H1 (cell line): ENCODE measurements at regions not wholly inside any gene's neighbourhood (a gene's known extent, or its start where the extent isn't known, plus 50 kb on each side); places are given as distances from the start of the nearest gene placed in this dataset.
"Not testable (repeated sequence)": the region's sequence is repeated elsewhere in the genome, so short reads cannot be mapped to it uniquely, and the experiment has no call there.

Source experiments
- CTCF ChIA-PET: fragments of 300-600 bp; sonication (Branson Sonifier 250); formaldehyde crosslinking; loops from one replicate; lab custom pipeline; 2021; ENCODE audit not compliant: partially characterized antibody; lab: Charles Lee
- POLR2A ChIA-PET: fragments of 300-600 bp; sonication (Branson Sonifier 250); formaldehyde crosslinking; loops from one replicate; lab custom pipeline; 2021; ENCODE audit warnings: inconsistent platforms; ENCODE audit not compliant: partially characterized antibody; lab: Charles Lee
- DNase-seq, 2 experiments: peaks; one replicate each; pipeline versions ENCODE4 v3.0.0 to v3.0.0-alpha.2; 2010 to 2022; ENCODE audit warnings: low spot score in 2 of 2, low read depth in 1 of 2, mixed read lengths in 1 of 2
- FAIRE-seq: peaks from 2 replicates; lab custom pipeline; 2011; peaks lifted over from hg19 to GRCh38; lab: Jason Lieb, UNC
- H2AFZ ChIP-seq: 2 replicates; pipeline ENCODE4 v1.8.1; 2012; ENCODE audit warnings: low read length, inconsistent platforms
- H2AK5ac ChIP-seq: 2 replicates; pipeline ENCODE4 v1.6.1; 2013; ENCODE audit warnings: low read depth, low read length
- H2BK120ac ChIP-seq: replicated peaks from 2 replicates; pipeline ENCODE3; 2013; ENCODE audit warnings: low read depth, low read length, inconsistent platforms
- H2BK12ac ChIP-seq: 2 replicates; pipeline ENCODE4 v1.6.1; 2013; ENCODE audit warnings: low read depth, low read length
- H2BK15ac ChIP-seq: 2 replicates; pipeline ENCODE4 v1.6.1; 2013; ENCODE audit warnings: low read length
- H2BK20ac ChIP-seq: 2 replicates; pipeline ENCODE4 v1.6.1; 2013; ENCODE audit warnings: low read length
- H2BK5ac ChIP-seq: 2 replicates; pipeline ENCODE4 v1.6.1; 2013; ENCODE audit warnings: low read depth, low read length
- H3K14ac ChIP-seq: 2 replicates; pipeline ENCODE4 v1.6.1; 2013; ENCODE audit warnings: inconsistent platforms; ENCODE audit not compliant: insufficient read length
- H3K18ac ChIP-seq: 2 replicates; pipeline ENCODE4 v1.6.1; 2013; ENCODE audit warnings: low read length; ENCODE audit errors: extremely low read depth
- H3K23ac ChIP-seq: 2 replicates; pipeline ENCODE4 v1.6.1; 2013; ENCODE audit warnings: inconsistent platforms; ENCODE audit not compliant: insufficient read length
- H3K23me2 ChIP-seq: 2 replicates; pipeline ENCODE4 v1.6.1; 2013; ENCODE audit warnings: low read depth, low read length
- H3K27ac ChIP-seq: 2 replicates; pipeline ENCODE4 v1.6.1; 2011; ENCODE audit warnings: low read depth, low read length, inconsistent platforms
- H3K27me3 ChIP-seq, 4 experiments: replicated peaks in 1 of 4; 1 replicate in 1 of 4; 2 replicates in 3 of 4; pipeline versions ENCODE4 v1.6.1 to v1.8.1; 2011 to 2013; ENCODE audit warnings: low read length in 3 of 4, mild to moderate bottlenecking in 3 of 4, inconsistent platforms in 2 of 4, mixed read lengths in 2 of 4, moderate library complexity in 1 of 4; ENCODE audit not compliant: control insufficient read depth in 3 of 4, insufficient read depth in 3 of 4; ENCODE audit errors: extremely low read depth in 1 of 4
- H3K36me3 ChIP-seq, 4 experiments: 2 replicates each; pipeline versions ENCODE4 v1.6.1 to v1.8.1; 2011 to 2013; ENCODE audit warnings: mild to moderate bottlenecking in 4 of 4, low read length in 3 of 4, moderate library complexity in 2 of 4, control low read depth in 1 of 4, inconsistent platforms in 1 of 4; ENCODE audit not compliant: insufficient read depth in 4 of 4, control insufficient read depth in 2 of 4
- H3K4ac ChIP-seq: replicated peaks from 2 replicates; pipeline ENCODE3; 2013; ENCODE audit warnings: low read length, low read depth, mixed read lengths, inconsistent platforms; ENCODE audit not compliant: insufficient read length
- H3K4me1 ChIP-seq, 4 experiments: replicated peaks in 1 of 4; 1 replicate in 1 of 4; 2 replicates in 3 of 4; pipeline versions ENCODE4 v1.6.1 to v1.8.1; 2011 to 2013; ENCODE audit warnings: low read length in 3 of 4, inconsistent platforms in 2 of 4, mixed read lengths in 1 of 4; ENCODE audit not compliant: insufficient read depth in 4 of 4, control insufficient read depth in 3 of 4
- H3K4me2 ChIP-seq, 2 experiments: 2 replicates each; pipeline versions ENCODE4 v1.6.1 to v1.8.1; 2011 to 2013; ENCODE audit warnings: low read depth in 2 of 2, low read length in 2 of 2, control low read depth in 1 of 2, inconsistent platforms in 1 of 2, mild to moderate bottlenecking in 1 of 2; ENCODE audit not compliant: insufficient read depth in 1 of 2
- H3K4me3 ChIP-seq, 4 experiments: fragments of 200-600, 300-600 bp in 1 of 4; sonication (generic), shearing (Covaris generic), sonication (Bioruptor Twin) in 1 of 4; 2 replicates each; pipeline versions ENCODE4 v1.5.1 to v1.8.1; 2011 to 2016; ENCODE audit warnings: low read length in 4 of 4, low read depth in 3 of 4, control low read depth in 2 of 4, inconsistent platforms in 2 of 4, mild to moderate bottlenecking in 2 of 4, mixed read lengths in 1 of 4, moderate library complexity in 1 of 4; ENCODE audit not compliant: insufficient read depth in 2 of 4; ENCODE audit errors: extremely low read depth in 1 of 4
- H3K56ac ChIP-seq: replicated peaks from 2 replicates; pipeline ENCODE3; 2013; ENCODE audit warnings: low read depth, mild to moderate bottlenecking, mixed read lengths, low read length, inconsistent platforms; ENCODE audit not compliant: insufficient read length
- H3K79me1 ChIP-seq: 2 replicates; pipeline ENCODE4 v1.6.1; 2013; ENCODE audit warnings: low read depth, low read length, control low read depth
- H3K79me2 ChIP-seq, 2 experiments: 2 replicates each; pipeline versions ENCODE4 v1.6.1 to v1.8.1; 2012 to 2013; ENCODE audit warnings: low read length in 2 of 2, mild to moderate bottlenecking in 2 of 2, inconsistent platforms in 1 of 2; ENCODE audit not compliant: insufficient read depth in 2 of 2, control insufficient read depth in 1 of 2
- H3K9ac ChIP-seq, 4 experiments: replicated peaks in 1 of 4; 1 replicate in 1 of 4; 2 replicates in 3 of 4; pipeline versions ENCODE4 v1.6.1 to v1.8.1; 2011 to 2013; ENCODE audit warnings: low read depth in 3 of 4, low read length in 3 of 4, control low read depth in 2 of 4, mild to moderate bottlenecking in 2 of 4, moderate library complexity in 2 of 4, inconsistent platforms in 1 of 4; ENCODE audit errors: extremely low read depth in 1 of 4
- H3K9me3 ChIP-seq, 2 experiments: 2 replicates each; pipeline versions ENCODE4 v1.6.1 to v1.8.1; 2012 to 2013; ENCODE audit warnings: mild to moderate bottlenecking in 2 of 2, moderate library complexity in 2 of 2, control low read depth in 1 of 2, inconsistent platforms in 1 of 2, low read depth in 1 of 2, low read length in 1 of 2, mixed read lengths in 1 of 2; ENCODE audit not compliant: insufficient read depth in 2 of 2
- H4K20me1 ChIP-seq, 2 experiments: replicated peaks in 1 of 2; 2 replicates each; pipeline versions ENCODE3 to v1.8.1; 2011 to 2013; ENCODE audit warnings: inconsistent platforms in 2 of 2, low read length in 2 of 2, mild to moderate bottlenecking in 1 of 2; ENCODE audit not compliant: insufficient read depth in 2 of 2, control insufficient read depth in 1 of 2
- H4K5ac ChIP-seq: 2 replicates; pipeline ENCODE4 v1.6.1; 2013; ENCODE audit warnings: low read length, low read depth, mixed read lengths, inconsistent platforms; ENCODE audit not compliant: insufficient read length
- H4K8ac ChIP-seq: 2 replicates; pipeline ENCODE4 v1.8.0; 2013; ENCODE audit warnings: mild to moderate bottlenecking, moderate library complexity, low read length, inconsistent platforms; ENCODE audit not compliant: insufficient read depth; ENCODE audit errors: extremely low read depth
- H4K91ac ChIP-seq: replicated peaks from 2 replicates; pipeline ENCODE3; 2013; ENCODE audit warnings: low read length, mixed read lengths, inconsistent platforms; ENCODE audit not compliant: insufficient read length
- WGBS, 2 experiments: shearing (Covaris generic) in 1 of 2; methylation state at CpG; one replicate each; pipeline versions ENCODE4 v1.1.6 to v1.1.7; 2013 to 2015; ENCODE audit warnings: low lambda C conversion rate in 2 of 2, mixed read lengths in 2 of 2, inconsistent platforms in 1 of 2, low coverage in 1 of 2, missing lambda C conversion rate in 1 of 2; ENCODE audit not compliant: insufficient replicate concordance in 2 of 2, insufficient coverage in 1 of 2, insufficient read length in 1 of 2; ENCODE audit errors: extremely low coverage in 1 of 2, missing lambda C conversion rate in 1 of 2; 5-methylcytosine and 5-hydroxymethylcytosine counted together

DNA sequence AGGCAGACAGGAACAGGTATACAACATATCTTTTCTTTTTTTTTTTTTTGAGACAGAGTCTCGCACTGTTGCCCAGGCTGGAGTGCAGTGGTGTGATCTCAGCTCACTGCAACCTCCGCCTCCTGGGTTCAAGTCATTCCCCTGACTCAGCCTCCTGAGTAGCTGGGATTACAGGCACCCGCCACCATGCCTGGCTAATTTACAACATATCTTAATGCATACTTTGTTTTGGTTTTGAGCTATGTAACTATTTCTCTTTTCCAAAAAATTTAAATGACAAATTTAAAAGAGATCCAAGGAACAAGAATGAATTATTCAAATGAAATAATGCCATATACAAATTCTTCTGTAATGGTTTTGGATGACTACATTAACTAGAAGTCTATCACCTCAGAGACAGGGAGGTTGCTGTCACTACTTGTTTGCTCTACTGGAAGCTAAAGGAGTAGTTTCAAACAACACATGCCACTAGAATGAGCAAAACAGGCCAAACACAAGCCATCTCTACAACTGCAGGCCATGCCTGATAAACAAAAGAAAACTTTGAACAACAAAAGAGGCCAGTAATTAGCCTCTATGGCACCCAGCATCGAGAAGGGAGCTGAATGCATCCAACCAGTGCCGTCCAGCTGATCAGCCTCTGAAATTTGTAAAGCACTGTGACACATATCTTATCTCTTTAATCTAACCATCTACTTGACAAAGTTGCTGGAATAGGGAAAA, 133.6 kb upstream of the VOPP1 start:
- H2BK5ac ChIP-seq, H3K4me1 ChIP-seq, H4K91ac ChIP-seq, H2AK5ac ChIP-seq, H2AFZ ChIP-seq, H4K20me1 ChIP-seq, H3K4me2 ChIP-seq, H3K79me2 ChIP-seq, FAIRE-seq, H4K8ac ChIP-seq, H2BK12ac ChIP-seq, H3K18ac ChIP-seq, POLR2A ChIA-PET, DNase-seq, H3K23ac ChIP-seq, H3K4ac ChIP-seq, H3K23me2 ChIP-seq, H3K14ac ChIP-seq, H2BK120ac ChIP-seq, H3K9ac ChIP-seq, H3K4me3 ChIP-seq, H3K27ac ChIP-seq, H2BK15ac ChIP-seq, H3K56ac ChIP-seq, H3K9me3 ChIP-seq, H3K27me3 ChIP-seq, H2BK20ac ChIP-seq, H3K79me1 ChIP-seq, H4K5ac ChIP-seq, CTCF ChIA-PET, H3K36me3 ChIP-seq: not testable (repeated sequence)
- WGBS, 2 experiments = 82% methylated on average over 5 of the region's 5 CpGs; no CpG with 5 or more reads in 1 of the 2 experiments

GRCh38 chr7:55702831-55703230, 130.5 kb upstream of the VOPP1 start:
- H2AFZ ChIP-seq, H3K4me1 ChIP-seq, H3K4me3 ChIP-seq, H4K5ac ChIP-seq, H2BK20ac ChIP-seq, H3K79me1 ChIP-seq, H2BK120ac ChIP-seq, H3K18ac ChIP-seq, H2BK15ac ChIP-seq, H3K36me3 ChIP-seq, H3K79me2 ChIP-seq, H3K9ac ChIP-seq, H3K23ac ChIP-seq, H3K23me2 ChIP-seq, H4K8ac ChIP-seq, POLR2A ChIA-PET, H2BK12ac ChIP-seq, CTCF ChIA-PET, FAIRE-seq, H3K14ac ChIP-seq, H3K9me3 ChIP-seq, DNase-seq, H3K4ac ChIP-seq, H4K20me1 ChIP-seq, H3K27me3 ChIP-seq, H3K4me2 ChIP-seq, H3K56ac ChIP-seq, H2BK5ac ChIP-seq, H3K27ac ChIP-seq, H2AK5ac ChIP-seq, H4K91ac ChIP-seq: not testable (repeated sequence)
- 92% methylated on average over 6 of the region's 6 CpGs; no CpG with 5 or more reads in 1 of the 2 experiments for WGBS, 2 experiments
